GM20000 (cell line): ENCODE measurements at regions not wholly inside any gene's neighbourhood (a gene's known extent, or its start where the extent isn't known, plus 50 kb on each side); places are given as distances from the start of the nearest gene placed in this dataset.

Source experiments
- DNase-seq: peaks from one replicate; pipeline ENCODE4 v3.0.0; 2012; ENCODE audit warnings: low spot score
- CTCF ChIP-seq: IDR thresholded peaks from 2 replicates; pipeline ENCODE4 v1.5.1; 2012; ENCODE audit warnings: mild to moderate bottlenecking, control low read depth; ENCODE audit errors: extremely low read depth, missing control alignments

DNA sequence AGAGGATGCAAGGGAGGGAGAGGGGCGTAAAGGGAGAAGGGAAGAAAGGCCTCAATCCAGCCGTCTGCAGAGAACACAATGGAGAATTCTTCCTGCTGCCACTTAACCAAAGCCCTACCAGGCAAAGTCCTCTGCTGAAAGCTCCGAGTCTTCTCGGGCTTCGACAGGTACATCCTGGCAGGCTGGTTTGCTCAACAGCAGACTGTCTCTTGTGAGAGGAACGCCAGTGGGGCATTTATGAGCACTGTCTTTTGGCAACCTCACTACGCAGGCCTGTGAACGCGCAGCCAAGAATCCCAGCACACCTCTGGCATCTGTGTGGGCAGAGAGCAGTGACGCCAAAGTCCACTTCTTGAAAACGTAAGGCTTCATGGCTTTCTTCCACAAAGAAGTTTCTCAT, 207.5 kb upstream of the FAM9B start:
- no peak for DNase-seq
- TF ChIP-seq CTCF: no peak

DNA sequence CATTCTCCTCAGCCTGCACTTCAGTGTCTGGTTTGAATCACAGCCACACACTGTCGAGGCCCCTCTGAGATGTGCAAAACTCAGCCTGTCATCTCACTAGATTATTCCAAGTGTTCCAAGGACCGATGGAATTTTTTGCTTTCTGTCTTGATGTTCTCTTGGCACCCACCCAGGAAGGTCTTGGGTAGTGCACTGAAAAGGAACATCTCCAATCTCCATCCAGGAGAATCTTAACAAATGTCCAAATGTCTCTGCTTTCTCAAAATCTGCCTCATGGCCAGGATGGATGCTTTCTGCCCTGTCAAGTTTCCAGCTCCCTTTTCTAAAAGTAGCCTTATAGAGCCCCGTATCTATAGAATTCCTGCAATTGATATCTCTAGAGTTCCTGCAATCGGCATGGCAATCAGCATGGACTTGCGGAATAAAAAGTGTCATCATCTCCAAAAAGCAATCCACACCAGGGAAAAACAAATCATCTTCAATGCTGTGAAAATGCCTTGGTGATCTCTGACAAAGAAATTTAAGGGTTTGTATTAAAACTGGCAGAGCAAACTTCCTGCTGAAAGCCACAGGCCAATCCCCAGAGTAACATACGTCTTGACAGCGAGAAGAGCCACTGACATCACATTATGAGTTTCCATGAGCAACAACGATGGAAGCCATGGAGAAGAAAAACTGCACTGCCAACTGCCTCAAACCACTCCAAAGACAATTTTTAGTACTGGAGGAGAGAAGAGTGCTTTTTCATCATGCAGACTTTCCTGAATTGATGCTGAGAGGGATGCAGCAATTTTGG, 215.3 kb upstream of the FAM9B start:
- DNase-seq: no peak
- no peak for TF ChIP-seq CTCF

- no peak for TF ChIP-seq CTCF
Observed at GRCh38 chrX:9252182-9252581, 212.7 kb upstream of the TBL1X start.

GRCh38 chrX:9253211-9253610, 211.6 kb upstream of the TBL1X start:
- DNase-seq: no peak
- no peak for TF ChIP-seq CTCF

More at GRCh38 chrX:9252182-9252581, 212.7 kb upstream of the TBL1X start:
- no peak for DNase-seq

DNA sequence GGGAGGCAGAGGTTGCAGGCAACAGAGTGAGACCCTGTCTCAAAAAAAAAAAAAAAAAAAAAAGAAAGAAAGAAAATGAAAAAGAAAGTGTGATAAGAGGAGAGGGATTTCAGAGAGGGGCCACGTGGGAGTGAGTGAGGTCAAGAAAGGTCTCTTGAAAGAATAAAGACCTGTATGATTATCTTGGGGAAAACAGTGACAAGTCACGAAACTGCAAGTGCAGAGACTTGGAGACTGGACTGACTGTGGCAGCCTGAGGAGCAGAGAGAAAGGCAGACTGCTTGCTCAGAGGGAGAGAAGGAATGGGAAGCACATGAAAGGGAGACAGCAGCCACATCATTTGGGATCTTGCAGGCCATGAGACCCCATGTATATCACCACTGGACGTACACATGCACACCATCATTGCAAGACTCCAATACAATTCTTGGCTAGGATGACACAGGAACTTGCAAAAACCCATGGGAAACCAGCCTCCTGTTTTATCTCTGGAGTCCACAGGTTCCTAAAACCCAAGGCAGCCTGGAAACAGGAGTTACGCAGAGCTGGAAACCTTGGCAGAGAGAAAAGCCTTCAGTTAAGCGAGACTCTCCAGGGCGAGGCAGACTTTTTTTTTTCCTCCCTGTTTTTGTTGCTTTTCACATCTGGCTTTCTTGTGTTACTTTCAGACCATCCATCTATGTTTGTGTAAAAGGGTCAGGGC, 207.0 kb upstream of the TBL1X start:
- no peak for TF ChIP-seq CTCF

DNA sequence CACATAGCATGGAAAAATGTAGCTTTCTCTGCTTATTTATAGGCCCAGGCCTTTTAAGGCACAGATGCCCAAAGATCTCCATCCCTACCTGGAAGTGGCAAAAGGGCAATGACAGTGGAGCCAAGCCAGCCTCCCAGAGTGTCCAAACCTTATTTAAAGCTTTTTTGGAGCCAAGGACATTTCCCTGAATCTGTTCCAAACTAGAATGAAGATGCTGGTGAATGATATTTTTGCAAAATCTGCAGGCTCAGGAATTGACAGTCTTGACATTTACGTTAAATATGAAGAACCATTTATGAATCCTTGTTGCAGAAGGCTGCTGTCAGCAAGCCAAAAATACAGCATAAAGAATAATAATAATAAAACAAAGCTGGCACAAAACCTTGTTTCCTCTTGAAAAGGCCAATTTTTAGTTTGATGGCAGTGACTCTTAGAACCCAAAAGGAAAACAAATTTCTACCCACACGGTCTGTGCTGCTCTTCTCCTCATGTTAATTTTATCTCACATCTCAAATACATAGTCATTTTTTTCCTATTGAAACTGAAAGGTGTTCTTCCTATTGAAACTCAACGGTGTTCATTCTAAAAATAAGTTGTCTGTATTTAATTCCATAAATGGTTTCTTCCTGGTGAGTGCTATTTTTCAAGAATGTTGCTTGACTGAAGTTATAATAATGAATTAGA, 206.3 kb upstream of the TBL1X start:
- no peak for DNase-seq
- no peak for TF ChIP-seq CTCF

More for the DNA sequence above, 207.0 kb upstream of the TBL1X start:
- DNase-seq: no peak

- no peak for DNase-seq
- TF ChIP-seq CTCF: no peak
Observed at GRCh38 chrX:9260603-9261002, 204.3 kb upstream of the TBL1X start.
